HG02981 (cell line): ENCODE measurements at regions not wholly inside any gene's neighbourhood (a gene's known extent, or its start where the extent isn't known, plus 50 kb on each side); places are given as distances from the start of the nearest gene placed in this dataset.
A peak's percentile ranks its signal among the peaks of the same experiment; 100 is the strongest.
"Not testable (repeated sequence)": the region's sequence is repeated elsewhere in the genome, so short reads cannot be mapped to it uniquely, and the experiment has no call there.

Source experiments
- ATAC-seq: cut with Tn5 transposase; IDR thresholded peaks from one replicate; pipeline ENCODE4 v1.9.1; 2021; ENCODE audit warnings: mild to moderate bottlenecking, moderate library complexity; ENCODE audit not compliant: unreplicated experiment

DNA sequence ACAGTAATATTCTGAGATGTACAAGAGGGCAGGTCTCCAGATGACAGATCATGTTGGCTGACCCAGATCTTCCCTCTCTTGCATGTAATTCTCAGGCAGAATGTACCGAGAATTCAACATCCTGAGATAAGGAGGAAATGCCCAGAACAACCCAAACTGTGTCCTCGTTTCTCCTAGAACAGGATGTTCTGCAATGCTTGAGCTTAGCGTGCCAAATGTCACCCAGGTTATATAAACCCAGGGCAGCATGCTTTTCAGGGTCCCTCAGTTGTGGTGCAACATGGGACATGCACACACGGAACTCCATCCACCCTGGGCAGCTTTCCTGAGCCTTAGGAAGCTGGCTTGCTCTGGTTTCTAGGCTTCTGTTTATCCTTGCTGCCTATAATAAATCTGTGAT lies 102.1 kb upstream of the CMC1 start:
- no peak for ATAC-seq

DNA sequence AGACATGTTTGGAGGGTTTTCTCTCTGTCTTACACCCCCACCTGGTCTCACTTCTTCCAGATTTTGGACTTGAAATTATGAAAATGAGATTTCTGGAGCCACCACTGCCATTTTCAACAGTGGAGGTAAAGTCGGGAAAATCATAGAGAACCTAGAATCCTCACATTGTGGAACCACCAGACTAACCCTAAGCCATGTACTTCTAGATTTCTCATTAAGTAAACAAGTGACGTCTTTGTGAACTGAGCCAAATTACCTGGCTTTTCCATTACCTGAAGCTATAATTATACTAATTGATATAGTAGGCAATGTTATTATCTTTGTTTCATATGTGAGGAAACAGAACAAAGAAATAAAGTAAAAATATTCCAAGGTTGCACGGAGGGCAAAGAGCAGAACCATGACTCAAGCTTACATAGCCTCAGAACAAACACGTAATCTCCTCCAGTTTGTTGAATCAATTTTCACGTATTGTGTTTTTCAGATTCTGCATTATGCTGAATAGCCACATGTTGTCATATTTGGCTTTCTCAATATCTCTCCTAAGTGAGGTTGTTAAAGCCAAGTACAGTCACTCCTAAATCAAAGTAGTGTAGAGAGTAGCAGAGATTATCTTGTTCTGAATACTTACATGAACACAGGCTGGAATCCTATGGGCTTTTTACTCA lies 101.3 kb upstream of the CMC1 start:
- no peak for ATAC-seq

DNA sequence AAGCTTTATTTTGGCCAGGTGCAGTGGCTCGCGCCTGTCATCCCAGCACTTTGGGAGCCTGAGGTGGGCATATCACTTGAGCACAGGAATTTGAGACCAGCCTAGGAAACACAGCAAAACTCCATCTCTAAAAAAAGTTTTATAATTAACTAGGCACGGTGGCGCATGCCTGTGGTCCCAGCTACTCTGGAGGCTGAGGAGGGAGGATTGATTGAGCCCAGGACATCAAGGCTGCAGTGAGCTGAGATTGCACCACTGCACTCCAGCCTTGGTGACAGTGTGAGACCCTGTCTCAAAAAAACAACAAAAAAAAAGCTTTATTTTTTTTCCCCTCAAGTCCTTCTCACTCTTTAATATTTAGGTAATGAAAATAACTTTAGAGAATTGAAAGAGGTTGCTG lies 100.8 kb upstream of the CMC1 start:
- no peak for ATAC-seq

DNA sequence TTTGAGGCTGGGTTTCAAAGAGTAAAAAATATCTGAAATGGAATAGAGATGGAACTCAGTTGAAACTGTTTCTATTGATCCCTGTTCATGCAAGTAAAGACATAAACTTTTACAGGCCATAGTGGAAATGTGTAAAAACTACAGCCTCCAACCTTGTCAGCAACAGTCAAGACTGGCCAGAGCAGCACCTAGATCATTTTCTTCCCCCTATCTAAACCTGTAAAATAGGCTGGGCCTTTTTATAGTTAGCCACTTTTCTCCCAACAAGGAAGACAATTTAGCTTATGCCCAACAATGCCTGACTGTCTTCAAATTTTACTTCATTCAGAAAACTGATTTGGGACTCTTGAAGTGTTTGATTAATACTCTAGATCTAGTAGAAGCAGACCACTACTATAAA lies 91.5 kb upstream of the CMC1 start:
- ATAC-seq: no peak

DNA sequence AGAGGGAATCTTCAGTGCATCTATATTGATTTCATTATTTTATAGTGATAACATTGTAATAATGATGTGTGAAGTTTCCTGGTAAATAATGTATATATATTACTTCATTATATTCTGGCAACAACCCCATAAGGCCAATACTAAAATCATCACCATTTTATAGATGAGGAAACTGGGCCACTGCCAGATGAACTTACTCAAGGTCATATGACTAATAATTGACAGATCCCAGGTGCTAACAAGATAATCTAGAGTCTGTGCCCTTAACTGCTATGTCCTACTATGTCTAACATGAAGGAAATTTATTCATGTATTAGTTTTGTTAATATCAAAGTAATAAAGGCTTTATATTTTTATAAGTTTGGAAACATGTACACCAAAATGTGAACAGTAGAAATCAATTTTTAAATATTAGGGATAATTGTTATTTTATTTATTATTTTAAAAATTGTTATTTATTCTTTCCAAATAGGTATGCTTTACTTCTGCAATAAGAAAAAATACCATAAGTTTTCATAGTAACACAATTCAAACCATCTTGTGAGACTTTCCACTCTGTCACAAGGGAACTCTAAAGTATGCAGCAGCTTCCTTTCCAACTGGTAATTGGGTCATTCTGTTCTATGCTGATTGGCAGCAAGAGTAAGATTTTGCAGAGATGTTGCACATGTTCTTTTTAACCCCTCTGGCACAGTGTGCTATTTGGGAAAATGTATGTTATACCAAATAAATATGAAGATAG lies 90.8 kb upstream of the CMC1 start:
- ATAC-seq: no peak

DNA sequence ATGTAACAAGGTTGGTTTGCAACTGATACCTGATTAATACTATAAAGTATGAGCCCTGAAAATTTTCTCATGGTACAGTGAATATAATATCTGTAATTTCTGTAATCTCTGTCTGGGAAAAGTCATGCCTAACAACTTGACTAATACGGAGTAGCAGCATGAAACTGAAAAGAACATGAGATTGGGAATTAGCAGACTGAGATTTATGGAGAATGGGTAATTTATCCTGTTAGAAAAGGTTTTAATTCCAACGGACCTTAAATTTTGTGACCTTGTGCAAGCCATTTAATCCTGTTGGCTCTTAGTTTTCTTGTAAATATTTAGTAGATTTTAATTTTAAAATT lies 90.2 kb upstream of the CMC1 start:
- ATAC-seq: no peak

DNA sequence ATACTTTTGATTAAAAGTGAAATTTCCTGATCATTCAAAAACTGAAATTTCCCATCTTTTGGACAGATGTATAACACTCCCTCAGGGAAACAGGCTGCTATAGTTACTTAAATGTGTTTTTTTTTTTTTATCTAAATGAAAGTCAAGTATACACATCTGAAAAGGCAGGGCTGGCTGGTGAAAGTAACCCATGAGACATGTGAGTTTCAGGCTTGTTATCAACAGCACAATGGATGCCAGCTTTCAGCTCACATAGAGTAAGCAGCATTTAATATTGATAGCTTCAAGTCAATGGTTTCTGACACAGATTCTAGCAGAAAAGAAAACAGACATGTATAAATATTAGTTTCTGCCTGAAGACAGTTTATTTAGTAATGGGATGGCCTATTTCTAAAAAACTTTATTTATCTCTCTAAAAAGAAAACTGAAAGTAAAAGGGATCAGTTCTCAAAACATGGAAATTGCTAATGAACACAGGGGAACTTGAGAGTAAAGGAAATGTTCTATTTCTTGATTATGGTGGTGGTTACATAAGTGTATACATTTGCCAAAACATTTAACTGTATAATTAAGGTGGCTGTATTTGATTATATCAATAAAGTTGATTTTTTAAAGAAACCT lies 89.7 kb upstream of the CMC1 start:
- ATAC-seq: peak; percentile 88

DNA sequence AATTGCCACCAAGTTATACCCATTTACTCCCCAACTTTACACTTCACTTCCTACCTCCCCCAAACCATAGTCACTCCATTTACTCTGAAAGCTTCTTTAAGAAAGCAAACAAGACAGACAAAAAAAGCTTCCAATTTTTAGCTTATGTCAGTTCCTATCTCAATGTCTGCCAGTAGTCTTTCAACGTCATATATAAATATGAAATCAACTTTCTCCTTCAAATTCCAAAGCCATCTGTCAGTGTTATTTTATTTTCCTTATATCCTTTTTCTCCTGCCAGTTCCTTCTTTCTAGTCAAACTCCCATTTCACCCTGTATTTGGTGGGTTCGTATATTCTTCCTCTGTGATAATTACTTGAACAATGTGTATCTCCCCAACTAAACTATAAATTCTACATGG lies 85.8 kb upstream of the CMC1 start:
- no peak for ATAC-seq

DNA sequence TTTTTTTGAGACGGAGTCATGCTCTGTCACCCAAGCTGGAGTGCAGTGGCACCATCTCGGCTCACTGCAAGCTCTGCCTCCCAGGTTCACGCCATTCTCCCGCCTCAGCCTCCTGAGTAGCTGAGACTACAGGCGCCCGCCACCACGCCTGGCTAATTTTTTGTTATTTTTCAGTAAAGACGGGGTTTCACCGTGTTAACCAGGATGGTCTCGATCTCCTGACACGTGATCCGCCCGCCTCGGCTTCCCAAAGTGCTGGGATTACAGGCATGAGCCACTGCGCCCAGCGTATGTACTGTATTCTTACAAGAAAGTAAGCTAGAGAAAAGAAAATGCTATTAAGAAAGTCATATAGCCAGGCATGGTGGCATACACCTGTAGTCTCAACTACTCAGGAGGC lies 84.8 kb upstream of the CMC1 start:
- not testable (repeated sequence) for ATAC-seq

DNA sequence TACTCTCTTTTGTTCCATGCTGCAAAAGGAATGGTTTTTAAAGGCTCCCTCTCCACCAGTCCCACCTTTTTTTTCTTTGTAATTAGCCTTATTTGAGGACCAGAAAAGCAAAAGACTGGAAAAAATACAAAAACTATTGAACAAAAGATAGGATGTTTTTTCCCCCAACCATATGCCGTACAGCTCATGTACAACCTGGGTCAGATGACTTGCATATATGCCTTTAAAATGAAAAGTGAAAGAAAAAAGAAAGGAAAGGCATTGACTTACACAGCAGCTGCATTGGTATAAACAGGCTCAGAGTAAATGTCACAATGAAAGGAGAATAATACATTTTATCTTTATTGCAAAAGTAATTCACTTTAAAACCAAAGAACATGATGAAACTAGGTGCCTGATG lies 69.5 kb upstream of the CMC1 start:
- no peak for ATAC-seq

DNA sequence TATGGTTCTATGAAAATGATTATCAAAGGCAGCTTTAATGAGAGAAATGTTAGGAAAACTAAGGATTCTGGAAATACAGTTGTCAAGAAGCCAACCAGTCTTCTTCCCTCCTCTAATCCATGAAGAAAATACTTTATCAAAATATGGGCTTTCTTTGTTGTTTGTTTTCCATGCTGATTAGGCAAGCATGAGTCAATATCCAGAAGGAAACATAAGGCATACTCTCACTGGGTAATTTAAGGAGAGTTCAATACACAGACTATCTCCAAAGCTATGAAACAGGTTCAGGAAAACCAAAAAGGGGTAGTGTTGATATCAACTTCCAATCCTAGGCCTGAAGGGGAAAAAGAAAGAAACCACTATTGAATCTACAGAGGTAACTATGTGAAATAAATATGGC lies 68.7 kb upstream of the CMC1 start:
- no peak for ATAC-seq

DNA sequence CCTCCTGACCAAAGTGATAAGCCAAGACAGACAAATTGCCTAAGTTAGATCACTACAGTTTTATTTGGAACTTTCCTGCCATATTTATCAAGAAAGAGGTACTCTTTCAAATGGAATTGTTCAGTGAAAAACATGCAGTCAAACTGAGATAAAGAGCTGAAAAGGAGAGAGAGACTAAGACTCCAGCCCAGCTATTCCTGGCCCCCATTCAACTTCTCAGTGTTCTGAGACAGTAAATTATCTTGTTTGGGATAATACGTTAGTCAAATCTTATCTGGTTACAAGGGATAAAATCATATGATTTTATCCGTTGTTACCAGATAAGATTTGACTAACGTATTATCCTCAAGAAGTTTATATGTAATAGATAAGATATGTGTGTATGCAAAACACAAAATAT lies 67.6 kb upstream of the CMC1 start:
- no peak for ATAC-seq

DNA sequence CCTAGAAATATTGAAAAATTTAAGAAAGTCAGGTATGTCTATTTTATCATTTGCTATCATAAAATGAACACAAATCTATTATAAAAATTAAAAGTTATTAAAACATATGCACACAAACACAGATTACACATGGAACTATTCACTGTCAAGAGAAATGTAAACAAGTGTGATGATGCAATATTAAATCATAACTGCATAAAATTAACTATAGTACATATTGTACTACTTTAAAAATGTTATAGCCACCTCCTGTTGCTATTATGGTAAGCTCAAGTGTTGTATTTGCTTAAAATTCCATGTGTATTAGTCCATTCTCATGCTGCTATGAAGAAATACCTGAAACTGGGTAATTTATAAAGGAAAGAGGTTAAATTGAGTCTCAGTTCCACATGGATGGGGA lies 54.7 kb upstream of the CMC1 start:
- ATAC-seq: no peak

DNA sequence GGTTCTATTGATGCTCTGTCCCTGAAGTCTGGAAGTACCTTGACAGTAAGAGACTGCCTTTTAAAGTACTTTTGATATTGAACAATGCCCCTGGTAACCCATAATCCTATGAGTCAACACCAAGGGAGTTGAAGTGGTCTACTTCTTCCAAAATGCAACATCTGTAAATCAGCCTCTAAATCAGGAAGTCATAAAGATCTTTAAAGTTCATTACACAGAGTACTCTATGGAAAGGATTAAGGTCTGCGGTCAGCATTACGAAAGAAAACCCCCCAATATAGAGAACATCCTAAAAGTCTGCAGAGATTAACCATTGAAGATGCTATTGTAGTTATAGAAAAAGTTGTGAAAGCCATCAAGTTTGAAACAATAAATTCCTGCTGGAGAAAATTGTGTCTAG lies 52.7 kb upstream of the CMC1 start:
- no peak for ATAC-seq

DNA sequence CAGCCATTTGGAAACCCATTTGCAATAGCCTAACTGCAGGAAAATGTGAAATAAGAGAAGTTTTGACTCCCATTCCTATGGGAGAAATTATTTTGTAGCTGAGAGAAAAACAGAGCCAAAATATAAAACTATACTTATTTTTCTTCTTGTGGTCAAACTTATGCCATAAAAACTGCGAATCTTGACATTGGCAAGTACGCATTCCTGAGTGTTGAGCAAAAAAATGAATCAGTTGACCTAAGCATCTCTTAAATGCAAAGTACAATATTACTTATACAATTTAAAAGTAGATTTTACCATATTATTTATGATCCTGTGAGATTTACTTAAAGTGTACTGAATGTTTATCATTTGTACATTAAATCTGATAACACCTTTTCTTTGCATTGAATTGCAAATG lies 50.1 kb upstream of the CMC1 start:
- no peak for ATAC-seq
